DND-41 (cell line): ENCODE measurements at regions not wholly inside any gene's neighbourhood (a gene's known extent, or its start where the extent isn't known, plus 50 kb on each side); places are given as distances from the start of the nearest gene placed in this dataset.

Source experiments
- EZH2 ChIP-seq: IDR thresholded peaks from 3 replicates; pipeline ENCODE4 v1.6.1; 2012; ENCODE audit warnings: borderline replicate concordance, low read depth, mild to moderate bottlenecking, moderate library complexity, low read length, inconsistent platforms; ENCODE audit not compliant: severe bottlenecking
- TF ChIP-seq, protein P1 (sequence below): IDR thresholded peaks from 2 replicates; pipeline ENCODE4 v1.5.1; 2012; ENCODE audit warnings: borderline replicate concordance, low read length, moderate library complexity, mild to moderate bottlenecking; ENCODE audit not compliant: poor library complexity, severe bottlenecking; ENCODE audit errors: extremely low read depth

DNA sequence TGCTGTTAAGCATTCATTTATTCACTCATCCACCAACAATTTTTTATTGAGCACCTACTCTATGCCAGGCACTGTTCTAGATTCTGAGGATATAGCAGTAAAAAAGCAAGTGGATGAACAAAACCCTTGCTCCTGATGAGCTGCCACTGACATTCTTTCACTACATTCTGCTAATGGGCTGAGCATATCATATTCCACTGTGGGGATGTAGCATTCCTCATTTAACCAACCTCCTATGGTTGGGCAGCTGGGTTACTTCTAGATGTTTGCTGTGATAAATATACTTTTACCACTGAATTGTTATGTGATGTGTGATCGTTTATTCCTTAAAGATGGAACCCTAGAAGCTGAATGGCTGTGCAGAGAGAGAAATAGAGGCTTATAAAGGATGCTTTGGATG, 176.9 kb downstream of the MN1 start:
- TF ChIP-seq EZH2 = no peak
- TF ChIP-seq, protein P1, sequence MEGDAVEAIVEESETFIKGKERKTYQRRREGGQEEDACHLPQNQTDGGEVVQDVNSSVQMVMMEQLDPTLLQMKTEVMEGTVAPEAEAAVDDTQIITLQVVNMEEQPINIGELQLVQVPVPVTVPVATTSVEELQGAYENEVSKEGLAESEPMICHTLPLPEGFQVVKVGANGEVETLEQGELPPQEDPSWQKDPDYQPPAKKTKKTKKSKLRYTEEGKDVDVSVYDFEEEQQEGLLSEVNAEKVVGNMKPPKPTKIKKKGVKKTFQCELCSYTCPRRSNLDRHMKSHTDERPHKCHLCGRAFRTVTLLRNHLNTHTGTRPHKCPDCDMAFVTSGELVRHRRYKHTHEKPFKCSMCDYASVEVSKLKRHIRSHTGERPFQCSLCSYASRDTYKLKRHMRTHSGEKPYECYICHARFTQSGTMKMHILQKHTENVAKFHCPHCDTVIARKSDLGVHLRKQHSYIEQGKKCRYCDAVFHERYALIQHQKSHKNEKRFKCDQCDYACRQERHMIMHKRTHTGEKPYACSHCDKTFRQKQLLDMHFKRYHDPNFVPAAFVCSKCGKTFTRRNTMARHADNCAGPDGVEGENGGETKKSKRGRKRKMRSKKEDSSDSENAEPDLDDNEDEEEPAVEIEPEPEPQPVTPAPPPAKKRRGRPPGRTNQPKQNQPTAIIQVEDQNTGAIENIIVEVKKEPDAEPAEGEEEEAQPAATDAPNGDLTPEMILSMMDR = no peak
